GM18508 (cell line): ENCODE measurements at regions not wholly inside any gene's neighbourhood (a gene's known extent, or its start where the extent isn't known, plus 50 kb on each side); places are given as distances from the start of the nearest gene placed in this dataset.

Source experiments
- ATAC-seq: cut with Tn5 transposase; IDR thresholded peaks from one replicate; pipeline ENCODE4 v1.9.1; 2021; ENCODE audit warnings: moderate number of reproducible peaks; ENCODE audit not compliant: insufficient read depth, unreplicated experiment

- ATAC-seq, result no peak
Measured at GRCh38 chr4:132238697-132239096, 910.4 kb upstream of the PCDH10 start.

- no peak for ATAC-seq
Measured at GRCh38 chr4:132240081-132240480, 909.0 kb upstream of the PCDH10 start.

- ATAC-seq, result no peak
Measured at GRCh38 chr4:132245319-132245718, 903.8 kb upstream of the PCDH10 start.

- ATAC-seq, result no peak
Measured at GRCh38 chr4:132264176-132264575, 884.9 kb upstream of the PCDH10 start.

GRCh38 chr4:132266374-132266773 lies 882.7 kb upstream of the PCDH10 start:
- ATAC-seq, result no peak

- no peak for ATAC-seq
Measured at GRCh38 chr4:132267321-132267720, 881.8 kb upstream of the PCDH10 start.

GRCh38 chr4:132269303-132269990 lies 879.6 kb upstream of the PCDH10 start:
- ATAC-seq, result no peak

GRCh38 chr4:132275583-132276121 lies 873.4 kb upstream of the PCDH10 start:
- ATAC-seq, result no peak

GRCh38 chr4:132276185-132276584 lies 872.9 kb upstream of the PCDH10 start:
- ATAC-seq, result no peak

- ATAC-seq, result no peak
Measured at GRCh38 chr4:132276989-132277388, 872.1 kb upstream of the PCDH10 start.

GRCh38 chr4:132281733-132282132 lies 867.4 kb upstream of the PCDH10 start:
- no peak for ATAC-seq

- ATAC-seq, result no peak
Measured at GRCh38 chr4:132284910-132285426, 864.1 kb upstream of the PCDH10 start.

- ATAC-seq, result no peak
Measured at GRCh38 chr4:132297346-132297745, 851.7 kb upstream of the PCDH10 start.

- ATAC-seq, result no peak
Measured at GRCh38 chr4:132299841-132300240, 849.3 kb upstream of the PCDH10 start.

GRCh38 chr4:132312521-132312920 lies 836.6 kb upstream of the PCDH10 start:
- ATAC-seq, result no peak

GRCh38 chr4:132313852-132314251 lies 835.2 kb upstream of the PCDH10 start:
- no peak for ATAC-seq

- ATAC-seq, result no peak
Measured at GRCh38 chr4:132316738-132317137, 832.4 kb upstream of the PCDH10 start.

- ATAC-seq, result no peak
Measured at GRCh38 chr4:132317923-132318322, 831.2 kb upstream of the PCDH10 start.

- ATAC-seq, result no peak
Measured at GRCh38 chr4:132328761-132329160, 820.3 kb upstream of the PCDH10 start.

GRCh38 chr4:132330994-132331393 lies 818.1 kb upstream of the PCDH10 start:
- ATAC-seq, result no peak

- ATAC-seq, result no peak
Measured at GRCh38 chr4:132332932-132333723, 816.0 kb upstream of the PCDH10 start.
